Chondrocyte (in vitro differentiated cells): ENCODE measurements at regions not wholly inside any gene's neighbourhood (a gene's known extent, or its start where the extent isn't known, plus 50 kb on each side); places are given as distances from the start of the nearest gene placed in this dataset.
"Not testable (repeated sequence)": the region's sequence is repeated elsewhere in the genome, so short reads cannot be mapped to it uniquely, and the experiment has no call there.

ENCODE experiments used
- DNase-seq: peaks from one replicate; pipeline ENCODE4 v3.0.0; 2021; ENCODE audit warnings: mixed read lengths, low spot score
- H3K27ac Mint-ChIP-seq: one replicate; pipeline ENCODE4 v1.8.0; 2021; ENCODE audit warnings: mild to moderate bottlenecking, moderate library complexity, mixed read lengths; ENCODE audit not compliant: unreplicated experiment
- H3K27me3 Mint-ChIP-seq: 2 replicates; pipeline ENCODE4 v1.8.0; 2021; ENCODE audit warnings: low read depth, mixed read lengths
- H3K36me3 Mint-ChIP-seq: 2 replicates; pipeline ENCODE4 v1.8.0; 2021; ENCODE audit warnings: low read depth, mixed read lengths
- H3K4me1 Mint-ChIP-seq: 2 replicates; pipeline ENCODE4 v1.8.0; 2021; ENCODE audit warnings: low read depth, mild to moderate bottlenecking, mixed read lengths
- H3K4me3 Mint-ChIP-seq: one replicate; pipeline ENCODE4 v1.8.0; 2021; ENCODE audit warnings: mild to moderate bottlenecking, moderate library complexity, mixed read lengths; ENCODE audit not compliant: unreplicated experiment
- H3K9me3 Mint-ChIP-seq: 2 replicates; pipeline ENCODE4 v1.8.0; 2021; ENCODE audit warnings: low read depth, mixed read lengths
- CTCF ChIP-seq: fragments of 200-600 bp; sonication (generic); IDR thresholded peaks from 2 replicates; pipeline ENCODE4 v1.5.0; 2021; ENCODE audit warnings: antibody characterized with exemption, mild to moderate bottlenecking, moderate library complexity

GRCh38 chr4:173463816-173464215 is 64.9 kb upstream of the SCRG1 start:
- no peak overlapping the region for H3K27ac Mint-ChIP-seq
- H3K9me3 Mint-ChIP-seq: no peaks in the 10 kb centered on the region

GRCh38 chr4:173461170-173461569 is 62.3 kb upstream of the SCRG1 start:
- DNase-seq: no peak
- Mint-ChIP-seq H3K27ac (no peak overlapping the region), H3K27me3 (no peaks in the 10 kb centered on the region), H3K4me3 (no peak overlapping the region), H3K4me1 (peaks cover 26% of the 10 kb centered on the region), H3K36me3 (peaks cover 4% of the 10 kb centered on the region), H3K9me3 (no peaks in the 10 kb centered on the region)
- TF ChIP-seq CTCF: no peak

More at GRCh38 chr4:173463816-173464215, 64.9 kb upstream of the SCRG1 start:
- TF ChIP-seq CTCF: no peak
- peaks cover 27% of the 10 kb centered on the region for H3K4me1 Mint-ChIP-seq
- no peaks in the 10 kb centered on the region for H3K36me3 Mint-ChIP-seq
- H3K4me3 Mint-ChIP-seq: no peak overlapping the region
- H3K27me3 Mint-ChIP-seq: no peaks in the 10 kb centered on the region
- no peak for DNase-seq

GRCh38 chr4:173459857-173460256 is 60.9 kb upstream of the SCRG1 start:
- peaks cover 19% of the 10 kb centered on the region for H3K4me1 Mint-ChIP-seq
- peaks cover 5% of the 10 kb centered on the region for H3K36me3 Mint-ChIP-seq
- no peaks in the 10 kb centered on the region for H3K9me3 Mint-ChIP-seq
- no peak for TF ChIP-seq CTCF
- H3K27me3 Mint-ChIP-seq: no peaks in the 10 kb centered on the region
- H3K27ac Mint-ChIP-seq: no peak overlapping the region
- no peak overlapping the region for H3K4me3 Mint-ChIP-seq
- DNase-seq: no peak

- TF ChIP-seq CTCF: no peak
- DNase-seq: no peak
- H3K27ac Mint-ChIP-seq: no peak overlapping the region
- H3K27me3 Mint-ChIP-seq: no peaks in the 10 kb centered on the region
- peaks cover 7% of the 10 kb centered on the region for H3K36me3 Mint-ChIP-seq
- no peak overlapping the region for H3K4me3 Mint-ChIP-seq
- peaks cover 7% of the 10 kb centered on the region for H3K4me1 Mint-ChIP-seq
- H3K9me3 Mint-ChIP-seq: no peaks in the 10 kb centered on the region
These were observed 59.0 kb upstream of the SCRG1 start for GRCh38 chr4:173457893-173458292.

GRCh38 chr4:173451435-173451834 is 52.5 kb upstream of the SCRG1 start:
- not testable (repeated sequence) for H3K4me1 Mint-ChIP-seq, DNase-seq

GRCh38 chr4:173450281-173450680 is 51.4 kb upstream of the SCRG1 start:
- no peak for TF ChIP-seq CTCF
- no peak for DNase-seq
- peaks cover 5% of the 10 kb centered on the region for H3K36me3 Mint-ChIP-seq
- H3K9me3 Mint-ChIP-seq: no peaks in the 10 kb centered on the region
- H3K4me1 Mint-ChIP-seq: peaks cover 10% of the 10 kb centered on the region
- no peaks in the 10 kb centered on the region for H3K27me3 Mint-ChIP-seq
- H3K27ac Mint-ChIP-seq: no peak overlapping the region
- H3K4me3 Mint-ChIP-seq: no peak overlapping the region

More at GRCh38 chr4:173451435-173451834, 52.5 kb upstream of the SCRG1 start:
- H3K27me3 Mint-ChIP-seq, H3K27ac Mint-ChIP-seq, H3K36me3 Mint-ChIP-seq, H3K4me3 Mint-ChIP-seq, H3K9me3 Mint-ChIP-seq: not testable (repeated sequence)
